GM21717 (cell line): ENCODE measurements at regions not wholly inside any gene's neighbourhood (a gene's known extent, or its start where the extent isn't known, plus 50 kb on each side); places are given as distances from the start of the nearest gene placed in this dataset.
A peak's percentile ranks its signal among the peaks of the same experiment; 100 is the strongest.

ENCODE experiments used
- ATAC-seq: cut with Tn5 transposase; IDR thresholded peaks from one replicate; pipeline ENCODE4 v1.9.1; 2021; ENCODE audit warnings: mild to moderate bottlenecking, moderate library complexity; ENCODE audit not compliant: unreplicated experiment

DNA sequence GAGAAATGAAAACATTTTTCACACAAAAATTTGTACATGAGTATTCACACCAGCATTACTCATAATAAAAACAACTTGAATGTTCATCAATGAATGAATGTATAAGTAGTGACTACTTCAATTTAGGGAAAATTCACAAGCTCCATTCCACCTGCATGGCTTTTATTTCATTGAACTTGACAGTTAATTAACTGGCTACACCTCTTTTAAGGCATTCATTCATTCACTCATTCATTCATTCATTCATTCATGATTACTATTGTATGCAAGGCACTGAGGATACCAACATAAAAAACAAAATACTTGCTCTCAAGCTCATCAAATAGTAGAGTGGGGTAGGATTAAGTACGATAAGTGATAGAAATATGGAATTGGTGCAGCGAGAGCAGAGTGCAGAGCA, 198.3 kb upstream of the DLGAP1 start:
- no peak for ATAC-seq

- no peak for ATAC-seq
These were observed 186.8 kb upstream of the DLGAP1 start for GRCh38 chr18:4641771-4642368.

- no peak for ATAC-seq
These were observed 185.4 kb upstream of the DLGAP1 start for GRCh38 chr18:4640349-4641012.

GRCh38 chr18:4639628-4640310, 184.7 kb upstream of the DLGAP1 start:
- peak; percentile 87 for ATAC-seq

GRCh38 chr18:4638680-4639079, 183.6 kb upstream of the DLGAP1 start:
- ATAC-seq, result no peak

DNA sequence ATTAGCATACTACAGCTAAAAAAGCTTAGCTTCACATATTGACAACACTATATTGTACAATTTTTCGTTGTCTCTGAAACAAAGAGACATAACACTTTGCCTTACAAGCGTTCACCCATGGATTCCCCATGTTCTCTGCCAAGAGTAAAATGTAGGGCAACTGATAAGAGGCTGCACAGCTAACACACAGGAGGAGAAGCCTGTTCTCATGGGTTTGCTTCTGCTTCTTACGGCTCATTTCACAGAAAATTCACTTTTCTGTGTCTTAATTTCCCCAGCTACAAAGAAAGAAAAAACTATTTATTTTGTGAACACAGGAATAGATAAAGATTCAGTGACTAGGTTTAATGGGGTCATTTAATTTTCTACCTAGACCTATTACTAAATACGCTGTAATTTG, 182.8 kb upstream of the DLGAP1 start:
- no peak for ATAC-seq

- ATAC-seq, result no peak
These were observed 181.9 kb upstream of the DLGAP1 start for GRCh38 chr18:4636967-4637366.

DNA sequence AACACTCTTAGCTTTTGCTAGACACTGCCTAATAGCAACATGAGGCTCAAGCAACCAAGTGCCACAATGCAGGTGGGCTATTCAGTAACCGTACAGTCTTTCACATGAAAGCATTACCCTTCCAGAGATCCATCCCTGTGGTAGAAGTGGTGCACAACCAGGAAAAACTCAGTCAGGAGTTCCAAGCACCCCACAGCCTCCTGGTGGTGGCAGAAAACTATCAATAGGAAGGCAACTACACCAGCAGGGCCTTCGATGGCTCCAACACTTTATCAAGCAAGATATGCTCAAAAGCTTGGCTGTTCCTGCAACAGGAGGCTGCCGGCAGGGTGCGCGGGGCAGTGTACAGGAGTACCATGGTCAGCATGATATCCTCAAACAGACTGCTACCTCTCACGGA, 176.1 kb upstream of the DLGAP1 start:
- no peak for ATAC-seq

- ATAC-seq, result no peak
These were observed 150.1 kb upstream of the DLGAP1 start for GRCh38 chr18:4605212-4605611.

- no peak for ATAC-seq
These were observed 148.8 kb upstream of the DLGAP1 start for GRCh38 chr18:4603955-4604354.

DNA sequence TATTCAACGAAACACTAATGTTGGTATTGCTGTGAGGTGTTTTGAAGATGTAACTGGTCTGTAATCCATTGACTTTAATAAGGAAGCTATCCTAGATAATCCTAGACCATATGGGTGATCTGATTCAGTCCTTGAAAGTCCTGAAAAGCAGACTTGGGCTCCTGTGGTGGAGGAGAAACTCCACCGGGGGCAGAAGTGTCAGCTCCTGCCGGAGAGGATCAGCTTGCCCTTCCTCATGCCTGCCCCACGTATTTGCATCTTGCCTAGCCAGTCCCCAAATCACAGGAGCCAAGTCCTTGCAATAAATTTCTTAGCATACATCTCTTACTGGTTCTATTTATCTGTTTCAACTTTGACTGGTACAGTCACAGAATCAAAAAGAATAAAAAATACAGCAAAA, 144.2 kb upstream of the DLGAP1 start:
- ATAC-seq, result no peak

DNA sequence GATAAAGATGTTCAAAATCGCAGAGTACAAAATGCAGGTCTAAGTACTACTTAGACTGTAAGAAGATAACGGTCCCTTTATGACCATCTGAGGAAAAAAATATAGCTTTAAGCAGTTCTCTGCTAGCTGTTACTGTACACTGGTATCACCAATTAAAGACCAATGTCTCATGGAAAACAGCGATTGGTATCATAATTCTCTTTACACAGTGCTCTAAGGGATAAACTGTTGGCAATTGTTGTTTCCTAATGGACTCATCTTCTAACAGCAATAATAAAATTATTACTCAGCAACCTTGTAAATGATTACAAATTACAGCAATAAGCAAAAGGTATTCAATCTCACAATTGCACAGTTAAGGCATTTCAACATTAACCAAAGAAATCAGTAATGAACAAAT, 142.2 kb upstream of the DLGAP1 start:
- ATAC-seq, result no peak

- no peak for ATAC-seq
These were observed 138.8 kb upstream of the DLGAP1 start for GRCh38 chr18:4593895-4594294.

- no peak for ATAC-seq
These were observed 138.4 kb upstream of the DLGAP1 start for GRCh38 chr18:4593459-4593858.

GRCh38 chr18:4589056-4589800, 134.1 kb upstream of the DLGAP1 start:
- ATAC-seq, result no peak

- ATAC-seq, result no peak
These were observed 132.1 kb upstream of the DLGAP1 start for GRCh38 chr18:4587204-4587603.

DNA sequence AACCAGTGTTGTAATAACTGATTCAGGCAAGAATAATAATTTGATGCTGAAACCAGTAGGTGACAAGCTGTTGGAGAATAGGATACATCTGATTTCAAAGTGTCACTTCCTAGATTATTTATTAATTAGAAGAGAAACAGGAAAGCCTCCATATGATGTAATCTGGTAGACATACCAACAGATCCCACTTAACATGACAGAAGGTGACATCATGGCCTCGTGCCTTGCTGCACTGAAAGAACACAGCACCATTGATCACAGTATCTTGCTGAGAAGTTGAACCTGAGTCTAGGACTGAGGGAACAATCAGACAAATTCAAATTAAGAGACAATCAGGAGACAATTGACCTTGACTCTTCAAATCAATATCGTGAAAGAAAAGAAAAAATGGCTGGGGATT, 131.6 kb upstream of the DLGAP1 start:
- ATAC-seq, result no peak

- no peak for ATAC-seq
These were observed 127.6 kb upstream of the DLGAP1 start for GRCh38 chr18:4582431-4583335.

DNA sequence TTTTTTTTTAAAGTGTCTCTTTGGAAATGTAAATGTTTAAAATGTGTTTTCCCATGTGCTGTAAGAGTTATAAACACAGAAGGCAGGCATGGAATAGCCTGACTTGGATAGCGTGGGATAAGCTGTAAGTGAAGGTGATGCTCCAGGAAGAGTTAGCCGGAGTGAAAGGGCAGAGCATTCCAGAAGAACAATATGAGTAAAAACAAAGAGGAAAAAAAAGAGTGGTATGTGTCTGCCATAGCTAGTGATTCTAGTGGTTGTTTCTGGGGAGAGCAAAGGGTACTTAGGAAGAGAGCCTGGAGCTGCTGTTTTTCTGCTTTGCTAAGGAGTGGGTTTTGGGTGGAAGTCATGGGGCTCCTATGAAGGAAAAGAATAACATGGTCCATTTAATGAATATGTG, 126.9 kb upstream of the DLGAP1 start:
- ATAC-seq, result no peak

DNA sequence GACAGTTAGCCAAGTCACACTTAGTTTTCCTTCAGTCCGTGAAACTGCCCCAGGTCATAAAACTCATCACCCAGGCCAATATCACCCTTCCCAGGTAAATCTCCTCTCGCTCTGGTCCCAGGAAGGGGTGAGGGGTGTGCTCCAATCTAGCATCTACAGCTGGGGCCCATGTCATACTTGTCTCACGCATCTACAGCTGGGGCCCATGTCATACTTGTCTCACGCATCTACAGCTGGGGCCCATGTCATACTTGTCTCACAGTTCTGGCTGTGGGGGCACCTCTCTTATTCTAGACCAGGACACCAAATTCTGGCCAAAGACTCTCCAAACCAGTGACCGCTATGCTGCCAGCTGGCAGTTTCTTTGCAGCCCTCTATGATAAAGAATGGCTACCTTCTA, 123.3 kb upstream of the DLGAP1 start:
- ATAC-seq, result no peak

GRCh38 chr18:4573735-4574134, 118.6 kb upstream of the DLGAP1 start:
- ATAC-seq, result no peak
